Pancreas (tissue), 10 donors: ENCODE measurements at regions not wholly inside any gene's neighbourhood (a gene's known extent, or its start where the extent isn't known, plus 50 kb on each side); places are given as distances from the start of the nearest gene placed in this dataset.

Source experiments
- ATAC-seq, 4 donors: fragments of 200-7000 bp; cut with Tn5 transposase; one replicate each; pipeline versions ENCODE4 v1.8.0 to v1.9.1; 2020; ENCODE audit warnings: mild to moderate bottlenecking in 4 of 4, moderate library complexity in 4 of 4
- DNase-seq, 6 donors: peaks; one replicate each; pipeline ENCODE4 v3.0.0-alpha.2; 2020
- FAIRE-seq: peaks from 2 replicates; lab custom pipeline; 2012; peaks lifted over from hg19 to GRCh38; lab: Jason Lieb, UNC
- H3K27ac ChIP-seq, 4 donors: fragments of 200-600 bp; sonication (generic); 1 replicate in 3 of 4; 2 replicates in 1 of 4; pipeline versions ENCODE4 v1.5.0 to v1.8.0; 2020
- H3K27me3 ChIP-seq, 4 donors: fragments of 200-600 bp; one replicate each; pipeline ENCODE4 v1.8.0; 2021
- H3K36me3 ChIP-seq, 3 donors: fragments of 200-600 bp; sonication (generic) in 1 of 3; one replicate each; pipeline versions ENCODE4 v1.5.0 to v1.8.0; 2020 to 2021
- H3K4me1 ChIP-seq, 3 donors: fragments of 200-600 bp; one replicate each; pipeline ENCODE4 v1.8.0; 2021
- H3K4me3 ChIP-seq, 4 donors: fragments of 200-600 bp; sonication (generic) in 2 of 4; one replicate each; pipeline versions ENCODE4 v1.5.0 to v1.8.0; 2020 to 2021
- H3K9me3 ChIP-seq, 4 donors: fragments of 200-600 bp; one replicate each; pipeline ENCODE4 v1.8.0; 2021
- WGBS, 2 donors: extraction: QIAGEN DNeasy Blood & Tissue Kit; methylation state at CpG; one replicate each; pipeline ENCODE4 v1.1.7; 2013; 5-methylcytosine and 5-hydroxymethylcytosine counted together
- intact Hi-C, 3 donors: fragments of 100-400 bp; cut with DNase I; formaldehyde crosslinking; loops; one replicate each; pipeline versions ENCODE4 v1.11.1 to v1.14.2; 2022
- TF ChIP-seq, protein P1 (sequence below), 4 donors: fragments of 200-600 bp; sonication (generic) in 3 of 4; IDR thresholded peaks; one replicate each; pipeline versions ENCODE4 v1.5.0 to v1.8.0; 2021; ENCODE audit warnings: antibody characterized with exemption in 4 of 4
- donor health status: healthy with polysubstance abuse.
- donor health status: DM: no; HTN: no; CAD: no; lungs with moderate emphysema.
- donor health status: DM: no; HTN: no; CAD: no.
- donor health status: control.
- donor health status: control.
- donor health status: Bipolar disorder and iron deficiency.
- donor health status: DM: yes; HTN: yes; CAD: no.
- donor health status: DM: no; HTN: no; CAD: no.
- donor health status: DM: no; HTN: no; CAD: no.
- donor health status: DM: yes; HTN: yes; CAD: no.

DNA sequence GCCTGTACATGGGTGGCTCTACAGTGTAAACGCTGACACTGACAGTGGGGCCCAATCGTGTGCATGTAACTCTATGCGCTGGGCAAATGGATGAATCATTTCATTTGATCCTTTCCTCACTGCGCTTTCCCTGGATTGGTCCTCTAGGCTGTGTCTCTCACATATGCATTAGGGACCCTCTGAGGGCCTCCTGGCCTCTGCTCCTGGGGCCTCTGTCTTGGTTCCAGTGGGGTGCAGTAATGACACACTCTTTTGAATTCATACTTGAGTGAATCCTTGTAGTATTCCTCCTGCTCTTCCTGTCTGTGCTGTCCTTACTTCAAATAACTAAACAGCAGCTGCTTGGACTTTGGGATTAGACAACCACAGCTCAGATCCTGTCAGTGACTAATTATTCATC lies 176.5 kb upstream of the ADO start:
- Histone ChIP-seq H3K9me3 (no peaks in the 10 kb centered on the region), H3K27me3 (no peaks in the 10 kb centered on the region), H3K4me1 (no peaks in the 10 kb centered on the region), H3K27ac (no peak overlapping the region), H3K4me3 (no peak overlapping the region), H3K36me3 (no peaks in the 10 kb centered on the region)
- intact Hi-C loops, result no loop called here
- ATAC-seq, result no peak
- TF ChIP-seq, protein P1, sequence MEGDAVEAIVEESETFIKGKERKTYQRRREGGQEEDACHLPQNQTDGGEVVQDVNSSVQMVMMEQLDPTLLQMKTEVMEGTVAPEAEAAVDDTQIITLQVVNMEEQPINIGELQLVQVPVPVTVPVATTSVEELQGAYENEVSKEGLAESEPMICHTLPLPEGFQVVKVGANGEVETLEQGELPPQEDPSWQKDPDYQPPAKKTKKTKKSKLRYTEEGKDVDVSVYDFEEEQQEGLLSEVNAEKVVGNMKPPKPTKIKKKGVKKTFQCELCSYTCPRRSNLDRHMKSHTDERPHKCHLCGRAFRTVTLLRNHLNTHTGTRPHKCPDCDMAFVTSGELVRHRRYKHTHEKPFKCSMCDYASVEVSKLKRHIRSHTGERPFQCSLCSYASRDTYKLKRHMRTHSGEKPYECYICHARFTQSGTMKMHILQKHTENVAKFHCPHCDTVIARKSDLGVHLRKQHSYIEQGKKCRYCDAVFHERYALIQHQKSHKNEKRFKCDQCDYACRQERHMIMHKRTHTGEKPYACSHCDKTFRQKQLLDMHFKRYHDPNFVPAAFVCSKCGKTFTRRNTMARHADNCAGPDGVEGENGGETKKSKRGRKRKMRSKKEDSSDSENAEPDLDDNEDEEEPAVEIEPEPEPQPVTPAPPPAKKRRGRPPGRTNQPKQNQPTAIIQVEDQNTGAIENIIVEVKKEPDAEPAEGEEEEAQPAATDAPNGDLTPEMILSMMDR (IDR thresholded peaks at IDR 0.05), result no peak
- FAIRE-seq, result no peak
- no peak for DNase-seq
- 77 to 84% methylated on average over 4 of the region's 4 CpGs for WGBS, 2 donors

DNA sequence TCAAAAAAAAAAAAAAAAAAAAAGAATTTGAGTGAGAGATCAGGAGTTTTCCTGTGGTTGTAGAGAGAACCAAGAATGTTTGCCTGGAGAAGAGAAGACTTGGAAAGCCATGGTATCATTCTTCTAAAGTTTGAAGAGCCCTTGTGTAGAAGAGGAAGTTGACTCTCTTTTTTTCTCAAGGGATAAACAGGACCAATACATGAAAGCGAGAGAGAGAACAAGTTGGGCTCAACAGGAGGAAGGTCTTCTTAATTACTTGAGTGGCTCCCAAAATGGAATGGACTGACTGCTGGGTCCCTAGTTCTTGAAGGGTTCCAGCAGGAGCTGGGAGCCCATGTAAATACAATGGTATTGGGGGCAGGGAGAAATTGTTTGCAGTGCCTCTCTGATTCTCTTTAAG lies 173.3 kb upstream of the ADO start:
- Histone ChIP-seq H3K4me1 (no peaks in the 10 kb centered on the region), H3K27me3 (no peaks in the 10 kb centered on the region), H3K27ac (no peak overlapping the region), H3K4me3 (no peak overlapping the region), H3K36me3 (no peaks in the 10 kb centered on the region), H3K9me3 (no peaks in the 10 kb centered on the region)
- FAIRE-seq (no peak), DNase-seq (no peak), ATAC-seq (no peak)
- TF ChIP-seq, protein P1 (IDR thresholded peaks at IDR 0.05), result no peak
- intact Hi-C loops, result no loop called here
- WGBS, 2 donors, result 57 to 83% methylated on average over 1 of the region's 1 CpG

DNA sequence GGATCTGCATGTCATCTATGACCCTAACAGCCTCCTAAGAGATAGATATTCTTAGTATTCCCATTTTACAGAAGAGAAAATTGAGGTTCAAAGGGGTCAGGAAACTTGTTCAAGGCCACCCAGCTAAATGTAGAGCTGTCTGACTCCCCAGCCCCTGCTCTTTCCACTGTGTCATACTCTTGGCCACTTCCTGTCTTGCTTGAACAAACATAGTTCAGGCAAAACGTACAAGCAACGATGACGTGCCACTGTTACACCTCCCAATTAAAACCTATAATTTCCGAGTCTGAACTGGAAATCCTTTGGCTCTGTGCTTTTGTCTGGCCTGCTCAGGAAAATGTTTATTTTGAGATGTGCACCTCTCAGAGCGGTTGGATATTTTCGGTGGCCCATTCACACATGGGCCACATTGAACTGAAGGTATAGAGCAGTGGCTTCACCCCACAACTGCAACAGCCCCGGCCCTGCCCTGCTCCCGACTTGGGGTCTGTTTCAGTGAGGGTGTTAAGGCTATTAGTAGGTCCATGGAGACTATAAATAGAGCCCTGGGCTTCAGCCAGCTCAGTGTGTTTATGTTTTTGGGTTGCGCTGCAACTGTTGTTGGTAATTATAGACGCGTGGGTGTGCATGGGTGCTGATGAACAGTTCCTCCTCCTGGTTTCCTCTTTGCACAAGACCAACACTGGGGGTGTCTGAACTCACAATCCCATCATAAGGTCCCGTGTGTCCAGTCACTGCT lies 172.3 kb upstream of the ADO start:
- no peaks in the 10 kb centered on the region for H3K27me3 ChIP-seq
- intact Hi-C loops, result no loop called here
- no peaks in the 10 kb centered on the region for H3K9me3 ChIP-seq
- no peaks in the 10 kb centered on the region for H3K36me3 ChIP-seq
- ATAC-seq (peak in 2 of 4 donors; percentile 70 to 73), FAIRE-seq (no peak), DNase-seq (peak in 1 of 6 donors; percentile 46)
- H3K27ac ChIP-seq, result no peak overlapping the region
- H3K4me1 ChIP-seq, result no peaks in the 10 kb centered on the region
- 58 to 64% methylated on average over 12 of the region's 12 CpGs for WGBS, 2 donors
- TF ChIP-seq, protein P1 (IDR thresholded peaks at IDR 0.05), result no peak
- H3K4me3 ChIP-seq, result no peak overlapping the region

DNA sequence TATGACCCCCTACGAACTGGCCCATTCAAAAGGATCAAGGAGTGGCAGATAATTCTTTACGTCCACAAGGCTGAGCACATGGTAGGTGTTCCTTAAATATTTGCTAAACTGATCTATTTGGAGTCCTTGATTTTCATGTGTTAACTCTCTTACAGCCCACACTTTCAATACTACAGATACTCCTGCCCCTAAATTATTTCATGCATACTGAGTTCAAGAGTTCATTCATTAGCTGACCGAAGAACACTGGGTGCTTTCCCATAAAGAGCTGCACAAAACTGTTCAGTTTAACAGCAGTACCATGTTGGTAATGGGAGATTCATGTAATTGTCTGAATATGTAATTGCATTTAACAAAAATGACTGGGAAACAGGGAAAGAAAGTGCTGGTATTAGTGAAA lies 170.5 kb upstream of the ADO start:
- Histone ChIP-seq H3K4me1 (no peaks in the 10 kb centered on the region), H3K27me3 (no peaks in the 10 kb centered on the region), H3K27ac (no peak overlapping the region), H3K9me3 (no peaks in the 10 kb centered on the region), H3K36me3 (no peaks in the 10 kb centered on the region), H3K4me3 (no peak overlapping the region)
- TF ChIP-seq, protein P1 (IDR thresholded peaks at IDR 0.05), result no peak
- FAIRE-seq (no peak), DNase-seq (no peak), ATAC-seq (no peak)
- intact Hi-C loops, result no loop called here
- 43 to 49% methylated on average over 3 of the region's 3 CpGs for WGBS, 2 donors

DNA sequence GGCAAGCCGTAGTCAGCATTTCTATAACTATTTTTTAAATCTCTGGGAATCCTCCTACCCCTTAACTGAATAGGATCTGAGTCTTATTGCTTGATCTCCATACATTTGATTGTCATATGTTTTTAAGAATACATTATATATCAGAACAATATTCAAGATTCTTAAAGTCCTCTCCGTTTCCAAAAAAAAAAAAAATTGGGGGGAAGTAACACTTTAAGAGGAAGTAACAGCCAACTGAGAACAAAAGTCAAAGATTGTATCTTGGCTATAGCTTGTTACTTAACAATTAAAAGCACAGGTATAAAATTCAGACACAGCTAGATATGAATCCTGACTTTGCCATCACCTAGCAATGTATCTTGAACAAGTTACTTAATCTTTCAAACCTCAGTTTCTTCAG lies 169.9 kb upstream of the ADO start:
- intact Hi-C loops, result no loop called here
- no peak for DNase-seq
- ATAC-seq, result no peak
- no peaks in the 10 kb centered on the region for H3K36me3 ChIP-seq
- no peaks in the 10 kb centered on the region for H3K9me3 ChIP-seq
- no peak overlapping the region for H3K27ac ChIP-seq
- 53 to 63% methylated on average over 2 of the region's 2 CpGs for WGBS, 2 donors
- H3K27me3 ChIP-seq, result no peaks in the 10 kb centered on the region
- TF ChIP-seq, protein P1 (IDR thresholded peaks at IDR 0.05), result no peak
- FAIRE-seq, result no peak
- no peak overlapping the region for H3K4me3 ChIP-seq
- no peaks in the 10 kb centered on the region for H3K4me1 ChIP-seq
